HG03135 (cell line): ENCODE measurements at regions not wholly inside any gene's neighbourhood (a gene's known extent, or its start where the extent isn't known, plus 50 kb on each side); places are given as distances from the start of the nearest gene placed in this dataset.

Experiments
- ATAC-seq: cut with Tn5 transposase; IDR thresholded peaks from one replicate; pipeline ENCODE4 v1.9.1; 2021; ENCODE audit warnings: mild to moderate bottlenecking, moderate library complexity; ENCODE audit not compliant: unreplicated experiment

GRCh38 chr10:4355350-4355749 lies 470.7 kb upstream of the AKR1E2 start:
- no peak for ATAC-seq

GRCh38 chr10:4354382-4354812 lies 471.6 kb upstream of the AKR1E2 start:
- no peak for ATAC-seq

GRCh38 chr10:4353964-4354363 lies 472.0 kb upstream of the AKR1E2 start:
- no peak for ATAC-seq

GRCh38 chr10:4353059-4353655 lies 472.9 kb upstream of the AKR1E2 start:
- no peak for ATAC-seq

- no peak for ATAC-seq
Measured at GRCh38 chr10:4352414-4352961, 473.5 kb upstream of the AKR1E2 start.

GRCh38 chr10:4351723-4352413 lies 474.1 kb upstream of the AKR1E2 start:
- ATAC-seq: no peak

GRCh38 chr10:4347397-4347796 lies 478.6 kb upstream of the AKR1E2 start:
- no peak for ATAC-seq

- ATAC-seq: no peak
Measured at GRCh38 chr10:4345877-4346646, 479.9 kb upstream of the AKR1E2 start.

- no peak for ATAC-seq
Measured at GRCh38 chr10:4344492-4344994, 481.5 kb upstream of the AKR1E2 start.

GRCh38 chr10:4343873-4344272 lies 482.1 kb upstream of the AKR1E2 start:
- ATAC-seq: no peak

- no peak for ATAC-seq
Measured at GRCh38 chr10:4343091-4343490, 482.9 kb upstream of the AKR1E2 start.

- no peak for ATAC-seq
Measured at GRCh38 chr10:4338768-4339167, 487.2 kb upstream of the AKR1E2 start.

- ATAC-seq: no peak
Measured at GRCh38 chr10:4337563-4337962, 488.4 kb upstream of the AKR1E2 start.

- no peak for ATAC-seq
Measured at GRCh38 chr10:4334871-4335270, 491.1 kb upstream of the AKR1E2 start.

GRCh38 chr10:4334015-4334414 lies 492.0 kb upstream of the AKR1E2 start:
- no peak for ATAC-seq

- ATAC-seq: no peak
Measured at GRCh38 chr10:4333459-4333894, 492.5 kb upstream of the AKR1E2 start.

- ATAC-seq: no peak
Measured at GRCh38 chr10:4332764-4333458, 493.1 kb upstream of the AKR1E2 start.

- no peak for ATAC-seq
Measured at GRCh38 chr10:4331150-4331549, 494.9 kb upstream of the AKR1E2 start.

- no peak for ATAC-seq
Measured at GRCh38 chr10:4330636-4331035, 495.4 kb upstream of the AKR1E2 start.

- no peak for ATAC-seq
Measured at GRCh38 chr10:4329225-4329624, 496.8 kb upstream of the AKR1E2 start.

- no peak for ATAC-seq
Measured at GRCh38 chr10:4326647-4327046, 499.4 kb upstream of the AKR1E2 start.
